ENCODE measurements at regions not wholly inside any gene's neighbourhood (a gene's known extent, or its start where the extent isn't known, plus 50 kb on each side); places are given as distances from the start of the nearest gene placed in this dataset.

DNA sequence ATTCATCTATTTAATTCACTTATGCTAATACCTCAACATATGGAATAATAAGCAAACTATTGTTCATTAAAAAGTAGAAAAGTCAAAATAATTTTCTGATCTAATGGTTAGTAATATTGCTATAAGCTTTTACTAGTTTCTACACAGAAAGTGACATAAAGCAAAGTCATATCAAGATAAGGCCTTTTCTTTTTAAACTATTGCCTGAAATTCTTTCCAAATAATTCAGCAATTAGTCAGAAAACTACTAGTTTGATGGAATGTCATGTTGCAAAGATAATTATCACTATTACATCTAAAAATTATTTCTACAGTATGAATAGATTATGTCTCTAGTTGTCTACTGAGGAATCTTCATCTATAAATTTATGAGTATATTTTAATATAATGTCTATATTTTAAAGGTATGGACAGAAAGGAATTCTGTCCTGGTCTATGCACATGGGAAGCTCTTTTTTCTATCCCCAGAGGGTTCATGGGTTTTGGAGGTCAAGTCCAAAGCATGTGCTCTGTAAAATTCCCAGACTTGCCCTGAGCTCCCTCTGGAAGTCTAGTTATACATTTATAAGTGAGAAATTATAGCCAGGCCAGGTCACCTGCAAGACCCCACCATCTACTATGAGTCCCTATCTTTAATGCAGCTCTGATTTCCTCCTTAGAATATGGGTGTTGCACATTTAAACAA, 84.6 kb upstream of the DPYD start:
- no peak for TF ChIP-seq OVOL3 (tag by site-specific recombination; IDR thresholded peaks at IDR 0.05)
- no peak for TF ChIP-seq ZNF776 (tag by site-specific recombination; IDR thresholded peaks at IDR 0.05; ENCODE audit: borderline replicate concordance)
- TF ChIP-seq, protein P1, sequence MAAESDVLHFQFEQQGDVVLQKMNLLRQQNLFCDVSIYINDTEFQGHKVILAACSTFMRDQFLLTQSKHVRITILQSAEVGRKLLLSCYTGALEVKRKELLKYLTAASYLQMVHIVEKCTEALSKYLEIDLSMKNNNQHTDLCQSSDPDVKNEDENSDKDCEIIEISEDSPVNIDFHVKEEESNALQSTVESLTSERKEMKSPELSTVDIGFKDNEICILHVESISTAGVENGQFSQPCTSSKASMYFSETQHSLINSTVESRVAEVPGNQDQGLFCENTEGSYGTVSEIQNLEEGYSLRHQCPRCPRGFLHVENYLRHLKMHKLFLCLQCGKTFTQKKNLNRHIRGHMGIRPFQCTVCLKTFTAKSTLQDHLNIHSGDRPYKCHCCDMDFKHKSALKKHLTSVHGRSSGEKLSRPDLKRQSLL (tag by site-specific recombination; IDR thresholded peaks at IDR 0.05), result no peak
- TF ChIP-seq ZNF514 (tag by site-specific recombination; IDR thresholded peaks at IDR 0.05), result no peak
- no peak for TF ChIP-seq ZNF19 (tag by site-specific recombination; IDR thresholded peaks at IDR 0.05; ENCODE audit: low read depth)
- TF ChIP-seq ZNF335 (tag by site-specific recombination; conservative IDR thresholded peaks at IDR 0.05), result no peak
- TF ChIP-seq ZNF426 (tag by site-specific recombination; IDR thresholded peaks at IDR 0.05), result no peak
- no peak for TF ChIP-seq BCL11B (tag by site-specific recombination; IDR thresholded peaks at IDR 0.05; ENCODE audit: low read depth)
- TF ChIP-seq ZNF654 (tag by site-specific recombination; IDR thresholded peaks at IDR 0.05; ENCODE audit: low read depth), result no peak
- H3K9me3 ChIP-seq (ENCODE audit: control insufficient read depth, insufficient read depth, low read depth, low read length), result no peaks in the 10 kb centered on the region
- H3K4me1 ChIP-seq (ENCODE audit: control insufficient read depth, insufficient read depth, low read length), result no peaks in the 10 kb centered on the region
- POLR2A ChIA-PET, result no interaction called here
- H3K36me3 ChIP-seq (ENCODE audit: control insufficient read depth in 2 of 2, insufficient read depth in 1 of 2, low read length in 2 of 2), result no peaks in the 10 kb centered on the region
- H3K4me3 ChIP-seq (ENCODE audit: low read depth, low read length), result no peak overlapping the region
- CTCF ChIA-PET, result interaction anchor here (0.7 kb wide), 1 partner anchor 53 kb away, joined by 4 read pairs; no protein-coding TSS in a partner anchor
- H3K27ac ChIP-seq (ENCODE audit: extremely low read depth, low read depth, low read length), result no peak overlapping the region

DNA sequence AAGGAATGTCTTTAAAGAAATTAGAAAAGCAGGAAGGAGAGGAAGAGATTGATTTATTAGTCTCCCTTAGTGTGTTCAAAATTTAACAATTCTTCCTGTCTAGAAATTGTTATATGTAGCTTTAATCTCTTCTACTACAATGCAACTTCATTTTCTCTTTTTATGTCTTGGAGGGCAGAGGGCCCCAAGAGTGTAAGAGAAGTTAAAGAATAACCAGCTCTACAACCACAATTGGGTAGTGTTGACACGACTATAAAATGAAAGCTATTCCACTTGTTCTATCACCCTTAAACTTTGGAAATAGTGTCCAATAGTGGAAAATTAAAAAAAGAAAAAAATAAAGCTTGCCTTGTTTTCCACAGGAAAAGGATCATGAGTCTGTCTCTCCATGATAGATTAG, 82.6 kb upstream of the DPYD start:
- CTCF ChIA-PET, result interaction anchor here (1.1 kb wide), 1 partner anchor 465 kb away, joined by 5 read pairs; no protein-coding TSS in a partner anchor
- no peak overlapping the region for H3K4me3 ChIP-seq (ENCODE audit: low read depth, low read length)
- H3K9me3 ChIP-seq (ENCODE audit: control insufficient read depth, insufficient read depth, low read depth, low read length), result no peaks in the 10 kb centered on the region
- no peak overlapping the region for H3K27ac ChIP-seq (ENCODE audit: extremely low read depth, low read depth, low read length)
- POLR2A ChIA-PET, result no interaction called here
- no peak for TF ChIP-seq ZNF133 (tag by site-specific recombination; IDR thresholded peaks at IDR 0.05)
- no peak for TF ChIP-seq ZNF121 (tag by site-specific recombination; IDR thresholded peaks at IDR 0.05)
- no peaks in the 10 kb centered on the region for H3K4me1 ChIP-seq (ENCODE audit: control insufficient read depth, insufficient read depth, low read length)
- H3K36me3 ChIP-seq (ENCODE audit: control insufficient read depth in 2 of 2, insufficient read depth in 1 of 2, low read length in 2 of 2), result no peaks in the 10 kb centered on the region

DNA sequence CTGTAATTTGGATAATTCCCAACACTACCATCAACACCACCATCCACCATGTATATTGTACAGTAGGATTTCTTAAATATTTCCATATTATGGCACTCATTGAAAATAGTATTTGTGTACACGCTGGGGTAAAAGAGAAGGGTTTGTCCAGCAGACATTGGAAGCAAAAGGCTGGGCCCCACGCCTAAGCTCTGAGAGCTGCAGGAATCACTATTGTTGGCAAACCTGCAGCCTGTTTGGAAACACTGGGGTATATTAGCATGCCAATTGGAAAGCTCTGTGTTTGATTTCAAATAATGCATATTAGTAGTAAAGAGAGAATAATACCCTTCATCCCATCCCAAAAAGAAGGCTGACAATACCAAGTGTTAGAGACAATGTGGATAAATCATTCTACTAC, 81.5 kb upstream of the DPYD start:
- no peaks in the 10 kb centered on the region for H3K9me3 ChIP-seq (ENCODE audit: control insufficient read depth, insufficient read depth, low read depth, low read length)
- POLR2A ChIA-PET, result no interaction called here
- CTCF ChIA-PET, result interaction anchor here (0.7 kb wide), 1 partner anchor 217 kb away, joined by 3 read pairs; no protein-coding TSS in a partner anchor
- TF ChIP-seq, protein P2, sequence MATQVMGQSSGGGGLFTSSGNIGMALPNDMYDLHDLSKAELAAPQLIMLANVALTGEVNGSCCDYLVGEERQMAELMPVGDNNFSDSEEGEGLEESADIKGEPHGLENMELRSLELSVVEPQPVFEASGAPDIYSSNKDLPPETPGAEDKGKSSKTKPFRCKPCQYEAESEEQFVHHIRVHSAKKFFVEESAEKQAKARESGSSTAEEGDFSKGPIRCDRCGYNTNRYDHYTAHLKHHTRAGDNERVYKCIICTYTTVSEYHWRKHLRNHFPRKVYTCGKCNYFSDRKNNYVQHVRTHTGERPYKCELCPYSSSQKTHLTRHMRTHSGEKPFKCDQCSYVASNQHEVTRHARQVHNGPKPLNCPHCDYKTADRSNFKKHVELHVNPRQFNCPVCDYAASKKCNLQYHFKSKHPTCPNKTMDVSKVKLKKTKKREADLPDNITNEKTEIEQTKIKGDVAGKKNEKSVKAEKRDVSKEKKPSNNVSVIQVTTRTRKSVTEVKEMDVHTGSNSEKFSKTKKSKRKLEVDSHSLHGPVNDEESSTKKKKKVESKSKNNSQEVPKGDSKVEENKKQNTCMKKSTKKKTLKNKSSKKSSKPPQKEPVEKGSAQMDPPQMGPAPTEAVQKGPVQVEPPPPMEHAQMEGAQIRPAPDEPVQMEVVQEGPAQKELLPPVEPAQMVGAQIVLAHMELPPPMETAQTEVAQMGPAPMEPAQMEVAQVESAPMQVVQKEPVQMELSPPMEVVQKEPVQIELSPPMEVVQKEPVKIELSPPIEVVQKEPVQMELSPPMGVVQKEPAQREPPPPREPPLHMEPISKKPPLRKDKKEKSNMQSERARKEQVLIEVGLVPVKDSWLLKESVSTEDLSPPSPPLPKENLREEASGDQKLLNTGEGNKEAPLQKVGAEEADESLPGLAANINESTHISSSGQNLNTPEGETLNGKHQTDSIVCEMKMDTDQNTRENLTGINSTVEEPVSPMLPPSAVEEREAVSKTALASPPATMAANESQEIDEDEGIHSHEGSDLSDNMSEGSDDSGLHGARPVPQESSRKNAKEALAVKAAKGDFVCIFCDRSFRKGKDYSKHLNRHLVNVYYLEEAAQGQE (tag by site-specific recombination; IDR thresholded peaks at IDR 0.05), result no peak
- no peaks in the 10 kb centered on the region for H3K4me1 ChIP-seq (ENCODE audit: control insufficient read depth, insufficient read depth, low read length)
- H3K36me3 ChIP-seq (ENCODE audit: control insufficient read depth in 2 of 2, insufficient read depth in 1 of 2, low read length in 2 of 2), result no peaks in the 10 kb centered on the region
- no peak overlapping the region for H3K4me3 ChIP-seq (ENCODE audit: low read depth, low read length)
- no peak overlapping the region for H3K27ac ChIP-seq (ENCODE audit: extremely low read depth, low read depth, low read length)

GRCh38 chr1:98001764-98002163, 80.9 kb upstream of the DPYD start:
- Histone ChIP-seq H3K4me1 (ENCODE audit: control insufficient read depth, insufficient read depth, low read length) (no peaks in the 10 kb centered on the region), H3K9me3 (ENCODE audit: control insufficient read depth, insufficient read depth, low read depth, low read length) (no peaks in the 10 kb centered on the region), H3K4me3 (ENCODE audit: low read depth, low read length) (no peak overlapping the region), H3K27ac (ENCODE audit: extremely low read depth, low read depth, low read length) (no peak overlapping the region), H3K36me3 (ENCODE audit: control insufficient read depth in 2 of 2, insufficient read depth in 1 of 2, low read length in 2 of 2) (no peaks in the 10 kb centered on the region)
- ChIA-PET POLR2A (no interaction called here), CTCF (no interaction called here)
- no peak for TF ChIP-seq ZNF585B (tag by site-specific recombination; IDR thresholded peaks at IDR 0.05)
- TF ChIP-seq ZNF394 (tag by site-specific recombination; IDR thresholded peaks at IDR 0.05; ENCODE audit: borderline replicate concordance), result no peak
- no peak for TF ChIP-seq ZNF354C (tag by site-specific recombination; IDR thresholded peaks at IDR 0.05; ENCODE audit: borderline replicate concordance, low read depth)
- TF ChIP-seq PBX3 (CRISPR knock-in tag; IDR thresholded peaks at IDR 0.05), result no peak
- TF ChIP-seq ZBTB26 (tag by site-specific recombination; optimal IDR thresholded peaks at IDR 0.05), result no peak
- no peak for TF ChIP-seq ZNF510 (tag by site-specific recombination; IDR thresholded peaks at IDR 0.05; ENCODE audit: insufficient replicate concordance)
- no peak for TF ChIP-seq ZNF302 (tag by site-specific recombination; IDR thresholded peaks at IDR 0.05; ENCODE audit: low read depth)
- TF ChIP-seq ZNF37A (tag by site-specific recombination; IDR thresholded peaks at IDR 0.05), result no peak
